H9 (cell line): ENCODE measurements at regions not wholly inside any gene's neighbourhood (a gene's known extent, or its start where the extent isn't known, plus 50 kb on each side); places are given as distances from the start of the nearest gene placed in this dataset.

Experiments used
- DNase-seq: peaks from one replicate; pipeline ENCODE4 v3.0.0-alpha.2; 2017
- H2AFZ ChIP-seq: one replicate; pipeline ENCODE4 v1.6.1; 2013; ENCODE audit warnings: mild to moderate bottlenecking, low read length, control low read depth, moderate library complexity
- H2AK5ac ChIP-seq: 2 replicates; pipeline ENCODE4 v1.6.1; 2013; ENCODE audit warnings: low read length, control low read depth, mixed read lengths; ENCODE audit not compliant: insufficient read length
- H2BK120ac ChIP-seq: one replicate; pipeline ENCODE4 v1.6.1; 2013; ENCODE audit warnings: low read depth, mild to moderate bottlenecking, low read length, control low read depth, inconsistent platforms; ENCODE audit not compliant: poor library complexity, severe bottlenecking
- H2BK12ac ChIP-seq: 2 replicates; pipeline ENCODE4 v1.6.1; 2013; ENCODE audit warnings: low read length, control low read depth, mixed read lengths, low read depth; ENCODE audit not compliant: insufficient read length
- H2BK15ac ChIP-seq: 2 replicates; pipeline ENCODE4 v1.6.1; 2013; ENCODE audit warnings: low read depth, low read length, control low read depth
- H2BK20ac ChIP-seq: one replicate; pipeline ENCODE4 v1.6.1; 2013; ENCODE audit warnings: low read depth, mild to moderate bottlenecking, low read length, control low read depth, inconsistent platforms; ENCODE audit not compliant: poor library complexity, severe bottlenecking
- H2BK5ac ChIP-seq: 2 replicates; pipeline ENCODE4 v1.6.1; 2013; ENCODE audit warnings: low read length, control low read depth, mixed read lengths; ENCODE audit not compliant: insufficient read length
- H3K14ac ChIP-seq: 2 replicates; pipeline ENCODE4 v1.6.1; 2013; ENCODE audit warnings: low read length, control low read depth; ENCODE audit not compliant: insufficient read depth
- H3K18ac ChIP-seq: 2 replicates; pipeline ENCODE4 v1.6.1; 2013; ENCODE audit warnings: low read depth, mild to moderate bottlenecking, mixed read lengths, low read length, control low read depth; ENCODE audit not compliant: insufficient read length
- H3K23ac ChIP-seq: 2 replicates; pipeline ENCODE4 v1.6.1; 2013; ENCODE audit warnings: low read length, control low read depth, mixed read lengths, low read depth; ENCODE audit not compliant: insufficient read length
- H3K23me2 ChIP-seq: 2 replicates; pipeline ENCODE4 v1.6.1; 2013; ENCODE audit warnings: low read depth, mild to moderate bottlenecking, mixed read lengths, low read length, control low read depth; ENCODE audit not compliant: insufficient read length, poor library complexity, severe bottlenecking
- H3K27ac ChIP-seq: 2 replicates; pipeline ENCODE4 v1.5.1; 2013; ENCODE audit warnings: low read length, control low read depth, mixed read lengths, low read depth; ENCODE audit not compliant: insufficient read length
- H3K27me3 ChIP-seq: 2 replicates; pipeline ENCODE4 v1.6.1; 2013; ENCODE audit warnings: low read length, control low read depth, inconsistent platforms; ENCODE audit not compliant: insufficient read depth
- H3K4ac ChIP-seq: 2 replicates; pipeline ENCODE4 v1.6.1; 2013; ENCODE audit warnings: low read depth, mild to moderate bottlenecking, control low read depth, inconsistent platforms, low read length, moderate library complexity
- H3K4me1 ChIP-seq: 2 replicates; pipeline ENCODE4 v1.6.1; 2013; ENCODE audit warnings: low read length, control low read depth, inconsistent platforms; ENCODE audit not compliant: insufficient read depth
- H3K4me2 ChIP-seq: 2 replicates; pipeline ENCODE4 v1.6.1; 2013; ENCODE audit warnings: low read length, control low read depth, mixed read lengths; ENCODE audit not compliant: insufficient read length, insufficient read depth
- H3K56ac ChIP-seq: 2 replicates; pipeline ENCODE4 v1.6.1; 2013; ENCODE audit warnings: low read depth, mild to moderate bottlenecking, mixed read lengths, low read length, control low read depth; ENCODE audit not compliant: insufficient read length
- H3K79me1 ChIP-seq: 2 replicates; pipeline ENCODE4 v1.6.1; 2013; ENCODE audit warnings: low read depth, mild to moderate bottlenecking, moderate library complexity, low read length, control low read depth, inconsistent platforms; ENCODE audit not compliant: insufficient read depth, poor library complexity, severe bottlenecking
- H3K79me2 ChIP-seq: 2 replicates; pipeline ENCODE4 v1.6.1; 2013; ENCODE audit warnings: low read length, control low read depth, inconsistent platforms; ENCODE audit not compliant: insufficient read depth
- H3K9ac ChIP-seq: 2 replicates; pipeline ENCODE4 v1.6.1; 2013; ENCODE audit warnings: low read length, control low read depth, mixed read lengths; ENCODE audit not compliant: insufficient read length; ENCODE audit errors: extremely low read depth
- H3K9me3 ChIP-seq: one replicate; pipeline ENCODE4 v1.6.1; 2013; ENCODE audit warnings: low read depth, low read length, inconsistent platforms; ENCODE audit not compliant: control insufficient read depth
- H3T11ph ChIP-seq: one replicate; pipeline ENCODE4 v1.6.1; 2013; ENCODE audit warnings: mild to moderate bottlenecking, low read length, control low read depth, inconsistent platforms
- H4K20me1 ChIP-seq: one replicate; pipeline ENCODE4 v1.6.1; 2013; ENCODE audit not compliant: control insufficient read depth, insufficient read length, insufficient read depth
- H4K5ac ChIP-seq: 2 replicates; pipeline ENCODE4 v1.6.1; 2013; ENCODE audit warnings: low read depth, mild to moderate bottlenecking, mixed read lengths, low read length, control low read depth; ENCODE audit not compliant: insufficient read length
- H4K8ac ChIP-seq: replicated peaks from 2 replicates; pipeline ENCODE4 v1.6.1; 2013; ENCODE audit warnings: low read length, control low read depth, mixed read lengths, low read depth; ENCODE audit not compliant: insufficient read length
- H4K91ac ChIP-seq: 2 replicates; pipeline ENCODE4 v1.6.1; 2013; ENCODE audit warnings: low read depth, mild to moderate bottlenecking, moderate library complexity, mixed read lengths, low read length, control low read depth; ENCODE audit not compliant: insufficient read length
- H3K27ac Mint-ChIP-seq, 3 experiments: 2 replicates in 2 of 3; 3 replicates in 1 of 3; pipeline ENCODE4 v1.8.0; 2020 to 2021; ENCODE audit warnings: mixed read lengths in 3 of 3, mild to moderate bottlenecking in 1 of 3, moderate library complexity in 1 of 3
- H3K27me3 Mint-ChIP-seq: 2 replicates; pipeline ENCODE4 v1.8.0; 2021; ENCODE audit warnings: low read depth, mild to moderate bottlenecking, moderate library complexity, mixed read lengths
- H3K36me3 Mint-ChIP-seq, 3 experiments: 2 replicates in 2 of 3; 3 replicates in 1 of 3; pipeline ENCODE4 v1.8.0; 2020 to 2021; ENCODE audit warnings: low read depth in 3 of 3, mixed read lengths in 3 of 3; ENCODE audit not compliant: insufficient read depth in 1 of 3
- H3K4me1 Mint-ChIP-seq, 2 experiments: 2 replicates each; pipeline ENCODE4 v1.8.0; 2020; ENCODE audit warnings: mixed read lengths in 2 of 2
- H3K4me3 Mint-ChIP-seq, 2 experiments: 2 replicates in 1 of 2; 3 replicates in 1 of 2; pipeline ENCODE4 v1.8.0; 2020 to 2021; ENCODE audit warnings: mild to moderate bottlenecking in 2 of 2, mixed read lengths in 2 of 2, moderate library complexity in 1 of 2
- H3K9me3 Mint-ChIP-seq, 2 experiments: 2 replicates in 1 of 2; 3 replicates in 1 of 2; pipeline ENCODE4 v1.8.0; 2020; ENCODE audit warnings: mild to moderate bottlenecking in 2 of 2, mixed read lengths in 2 of 2, moderate library complexity in 1 of 2
- TF ChIP-seq, protein P1 (sequence below): fragments of 200-600 bp; sonication (generic); conservative IDR thresholded peaks from 3 replicates; pipeline ENCODE4 v1.8.0; 2021; ENCODE audit warnings: antibody characterized with exemption, mild to moderate bottlenecking

GRCh38 chr11:20226933-20227332 lies 66.7 kb upstream of the DBX1 start:
- H3K27me3 Mint-ChIP-seq, result peaks cover 46% of the 10 kb centered on the region
- H3K9ac ChIP-seq, result no peak overlapping the region
- H3K27ac Mint-ChIP-seq, result no peak overlapping the region

More at GRCh38 chr11:20226933-20227332, 66.7 kb upstream of the DBX1 start:
- Histone ChIP-seq H3K56ac (no peak overlapping the region), H4K20me1 (no peaks in the 10 kb centered on the region), H3K27ac (no peak overlapping the region), H3K79me1 (no peaks in the 10 kb centered on the region), H3K23me2 (no peaks in the 10 kb centered on the region), H3K14ac (no peak overlapping the region), H4K8ac (no peak overlapping the region), H3K4me1 (no peaks in the 10 kb centered on the region), H4K5ac (no peak overlapping the region), H2BK120ac (no peak overlapping the region), H3K9me3 (no peaks in the 10 kb centered on the region), H3K4ac (no peak overlapping the region), H3K4me2 (no peak overlapping the region), H4K91ac (no peak overlapping the region), H3K27me3 (no peaks in the 10 kb centered on the region), H3K18ac (no peak overlapping the region), H2BK5ac (no peak overlapping the region), H2AK5ac (no peak overlapping the region), H2BK12ac (no peak overlapping the region), H2AFZ (no peak overlapping the region), H3K23ac (no peak overlapping the region), H2BK20ac (no peak overlapping the region), H3K79me2 (no peaks in the 10 kb centered on the region), H2BK15ac (no peak overlapping the region), H3T11ph (no peak overlapping the region)
- Mint-ChIP-seq H3K9me3 (peaks cover 10 to 11% of the 10 kb centered on the region in 2 experiments; a peak in 4 of 5 replicates), H3K36me3 (peaks cover 0 to 4% (median 0%) of the 10 kb centered on the region in 3 experiments; a peak in 2 of 7 replicates), H3K4me1 (no peaks in the 10 kb centered on the region), H3K4me3 (no peak overlapping the region)
- TF ChIP-seq, protein P1, sequence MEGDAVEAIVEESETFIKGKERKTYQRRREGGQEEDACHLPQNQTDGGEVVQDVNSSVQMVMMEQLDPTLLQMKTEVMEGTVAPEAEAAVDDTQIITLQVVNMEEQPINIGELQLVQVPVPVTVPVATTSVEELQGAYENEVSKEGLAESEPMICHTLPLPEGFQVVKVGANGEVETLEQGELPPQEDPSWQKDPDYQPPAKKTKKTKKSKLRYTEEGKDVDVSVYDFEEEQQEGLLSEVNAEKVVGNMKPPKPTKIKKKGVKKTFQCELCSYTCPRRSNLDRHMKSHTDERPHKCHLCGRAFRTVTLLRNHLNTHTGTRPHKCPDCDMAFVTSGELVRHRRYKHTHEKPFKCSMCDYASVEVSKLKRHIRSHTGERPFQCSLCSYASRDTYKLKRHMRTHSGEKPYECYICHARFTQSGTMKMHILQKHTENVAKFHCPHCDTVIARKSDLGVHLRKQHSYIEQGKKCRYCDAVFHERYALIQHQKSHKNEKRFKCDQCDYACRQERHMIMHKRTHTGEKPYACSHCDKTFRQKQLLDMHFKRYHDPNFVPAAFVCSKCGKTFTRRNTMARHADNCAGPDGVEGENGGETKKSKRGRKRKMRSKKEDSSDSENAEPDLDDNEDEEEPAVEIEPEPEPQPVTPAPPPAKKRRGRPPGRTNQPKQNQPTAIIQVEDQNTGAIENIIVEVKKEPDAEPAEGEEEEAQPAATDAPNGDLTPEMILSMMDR, result no peak
- DNase-seq, result no peak
